HPDE6-E6E7 (cell line): ENCODE measurements at regions not wholly inside any gene's neighbourhood (a gene's known extent, or its start where the extent isn't known, plus 50 kb on each side); places are given as distances from the start of the nearest gene placed in this dataset.
"Not testable (repeated sequence)": the region's sequence is repeated elsewhere in the genome, so short reads cannot be mapped to it uniquely, and the experiment has no call there.

Experiments used
- DNase-seq: peaks from one replicate; pipeline ENCODE4 v3.0.0; 2011; ENCODE audit warnings: missing footprints; ENCODE audit errors: extremely low spot score

- DNase-seq, result peak; percentile 45
Measured at GRCh38 chr14:58887931-58888330, 250.2 kb downstream of the DACT1 start.

- DNase-seq, result peak; percentile 32
Measured at GRCh38 chr14:58898655-58899316, 261.0 kb downstream of the DACT1 start.

- DNase-seq, result no peak
Measured at GRCh38 chr14:58899317-58899713, 261.6 kb downstream of the DACT1 start.

DNA sequence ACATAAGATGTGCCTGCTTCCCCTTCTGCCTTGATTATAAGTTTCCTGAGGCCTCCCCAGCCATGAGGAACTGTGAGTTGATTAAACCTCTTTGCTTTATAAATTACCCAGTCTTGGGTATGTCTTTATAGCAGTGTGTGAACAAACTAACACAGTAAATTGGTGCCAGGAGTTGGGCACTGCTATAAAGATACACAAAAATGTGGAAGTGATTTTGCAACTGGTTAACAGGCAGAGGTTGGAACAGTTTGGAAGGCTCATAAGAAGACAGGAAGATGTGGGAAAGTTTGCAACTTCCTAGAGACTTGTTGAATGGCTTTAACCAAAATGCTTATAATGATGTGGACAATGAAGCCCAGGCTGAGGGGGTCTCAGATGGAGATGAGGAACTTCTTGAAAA is 264.1 kb downstream of the DACT1 start:
- no peak for DNase-seq

DNA sequence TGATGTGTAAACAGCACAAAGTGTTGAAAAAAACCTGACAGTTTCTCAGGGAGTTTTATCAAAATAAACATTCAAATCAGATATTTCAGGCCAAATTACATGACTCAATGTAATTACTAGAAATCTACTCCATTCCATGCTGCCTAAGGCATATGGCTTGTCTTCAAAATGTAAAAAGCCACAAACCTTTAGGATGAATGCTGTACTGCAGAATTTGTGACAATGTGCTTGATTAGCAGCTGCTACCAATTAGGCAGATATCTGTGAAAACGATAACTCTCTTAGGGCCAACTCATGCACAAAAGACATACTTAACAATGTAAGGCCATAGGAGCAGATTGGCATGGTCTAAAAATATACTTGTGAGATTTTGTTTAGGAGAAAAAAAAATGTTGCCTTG is 267.0 kb downstream of the DACT1 start:
- no peak for DNase-seq

GRCh38 chr14:58907803-58908202 is 270.0 kb downstream of the DACT1 start:
- DNase-seq, result no peak

- no peak for DNase-seq
Measured at GRCh38 chr14:58912287-58912686, 274.5 kb downstream of the DACT1 start.

GRCh38 chr14:58912799-58913432 is 275.2 kb downstream of the DACT1 start:
- no peak for DNase-seq

- no peak for DNase-seq
Measured at GRCh38 chr14:58914279-58914855, 274.1 kb upstream of the DAAM1 start.

DNA sequence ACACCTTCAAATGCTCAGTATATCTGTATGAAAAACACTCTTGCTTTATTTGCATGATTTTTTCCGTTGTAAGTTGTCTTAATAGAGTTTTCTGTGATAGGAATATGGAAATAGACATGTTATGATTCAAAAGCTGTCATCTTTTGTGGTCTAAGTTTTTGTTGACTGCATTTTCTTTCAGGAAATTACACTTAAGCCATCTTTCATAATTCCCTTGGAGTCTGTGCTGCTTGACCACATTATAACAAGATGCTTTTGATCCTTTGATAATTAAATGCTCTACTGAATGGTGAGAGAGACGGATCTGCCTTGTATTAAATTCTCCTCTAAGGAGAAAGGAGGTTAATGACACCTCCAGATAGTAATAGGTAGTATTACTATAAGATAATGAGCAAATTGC is 272.8 kb upstream of the DAAM1 start:
- DNase-seq, result no peak

DNA sequence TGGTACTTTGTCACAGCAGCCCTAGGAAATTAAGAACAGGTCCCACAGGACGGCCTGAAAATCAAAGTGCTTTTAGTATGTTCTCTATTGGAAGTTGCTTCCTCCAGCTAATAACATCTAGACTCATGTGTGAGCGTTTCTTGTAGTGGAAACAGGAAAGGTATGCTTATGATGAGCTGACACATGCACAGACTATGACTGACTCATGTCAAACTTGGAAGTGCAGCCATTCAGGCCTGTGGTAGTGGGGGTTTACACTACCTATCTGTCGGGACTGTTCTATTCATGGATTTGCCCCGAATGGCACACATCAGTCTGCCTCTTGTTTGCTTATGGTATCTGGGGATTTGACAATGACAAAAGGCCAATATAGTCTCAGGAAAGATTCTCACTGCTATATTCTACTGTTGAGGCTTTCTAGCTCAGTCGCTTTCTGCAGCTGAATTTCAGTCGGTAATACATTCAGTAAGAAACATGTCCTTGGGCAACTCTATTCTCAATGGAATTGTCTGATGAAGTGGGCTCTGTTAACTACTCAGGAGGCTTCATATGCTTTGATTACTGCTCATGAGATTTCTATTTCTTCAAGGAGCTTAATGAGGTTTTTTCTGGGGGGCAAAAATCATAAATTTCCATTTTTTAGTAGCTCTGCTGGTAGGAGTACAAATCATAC is 270.3 kb upstream of the DAAM1 start:
- DNase-seq, result peak; percentile 76

DNA sequence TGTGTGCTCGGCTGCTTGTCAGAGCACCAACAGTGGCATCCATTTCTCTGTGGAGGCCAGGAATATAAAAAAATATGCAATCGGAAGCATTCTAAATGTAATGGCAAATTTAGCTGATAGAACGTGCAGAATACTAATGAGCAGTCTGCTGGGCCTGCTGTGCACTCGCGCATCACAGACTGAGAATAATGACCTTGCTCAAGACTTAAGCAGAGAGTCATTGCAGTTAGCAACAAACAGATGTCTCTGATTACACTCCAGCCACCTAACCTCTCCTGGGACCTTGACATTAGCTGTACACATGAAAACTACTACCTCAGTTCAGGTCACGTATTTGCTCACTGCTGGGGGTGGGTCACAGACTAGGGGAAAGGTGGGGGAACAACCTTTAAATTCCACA is 269.2 kb upstream of the DAAM1 start:
- DNase-seq, result no peak

- no peak for DNase-seq
Measured at GRCh38 chr14:58920230-58920629, 268.2 kb upstream of the DAAM1 start.

- DNase-seq, result not testable (repeated sequence)
Measured at GRCh38 chr14:58922201-58922940, 266.1 kb upstream of the DAAM1 start.

- no peak for DNase-seq
Measured at GRCh38 chr14:58923751-58924405, 264.6 kb upstream of the DAAM1 start.

DNA sequence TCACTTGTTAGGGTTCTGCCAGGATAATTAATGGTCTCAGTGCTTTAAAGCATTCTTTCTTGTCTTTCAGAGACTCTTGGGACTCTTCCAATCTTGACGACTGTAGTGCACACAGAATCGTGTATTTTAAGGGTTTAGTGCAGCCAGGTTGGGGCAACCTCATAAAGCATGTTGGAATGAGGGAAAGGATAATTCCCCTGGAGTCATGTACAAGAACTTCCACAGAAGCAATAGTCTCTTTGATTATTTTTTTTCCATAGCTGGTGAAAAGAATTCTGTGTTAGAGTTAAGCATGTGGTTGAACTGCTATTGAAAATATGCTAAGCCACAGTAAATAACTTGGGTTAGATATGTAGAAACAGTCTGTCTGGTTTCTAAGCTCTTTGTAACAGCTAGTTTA is 246.8 kb upstream of the DAAM1 start:
- no peak for DNase-seq

- no peak for DNase-seq
Measured at GRCh38 chr14:58942516-58942915, 246.0 kb upstream of the DAAM1 start.

DNA sequence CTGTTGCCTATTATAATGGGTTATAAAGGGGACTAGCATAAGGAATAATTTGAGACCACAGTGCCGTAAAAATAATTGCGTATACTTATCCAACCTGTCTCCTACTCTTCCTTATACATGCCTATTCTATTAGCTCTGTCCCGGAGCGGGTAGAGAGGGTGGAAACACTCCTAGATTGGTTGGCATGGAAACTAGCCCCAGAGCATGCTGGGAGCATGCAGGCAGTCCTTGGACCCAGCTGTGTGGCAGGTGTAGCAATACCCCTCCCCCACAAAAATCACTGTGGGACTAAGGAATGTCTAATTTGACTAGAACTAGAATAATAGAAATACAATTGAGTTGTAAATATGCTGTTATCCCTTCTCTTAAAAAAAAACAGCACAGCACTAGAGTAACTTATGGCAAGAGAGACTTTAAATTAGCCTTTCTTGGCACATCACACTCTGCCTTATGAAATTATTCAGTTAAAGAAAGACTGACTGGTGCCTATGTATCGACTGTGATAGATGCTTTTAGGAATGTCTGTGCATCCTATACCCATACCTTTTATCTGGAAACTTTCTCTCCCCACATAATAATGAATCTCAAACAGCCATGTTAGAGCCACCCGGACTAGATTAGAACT is 244.0 kb upstream of the DAAM1 start:
- DNase-seq, result no peak

- DNase-seq, result no peak
Measured at GRCh38 chr14:58944968-58945356, 243.5 kb upstream of the DAAM1 start.

DNA sequence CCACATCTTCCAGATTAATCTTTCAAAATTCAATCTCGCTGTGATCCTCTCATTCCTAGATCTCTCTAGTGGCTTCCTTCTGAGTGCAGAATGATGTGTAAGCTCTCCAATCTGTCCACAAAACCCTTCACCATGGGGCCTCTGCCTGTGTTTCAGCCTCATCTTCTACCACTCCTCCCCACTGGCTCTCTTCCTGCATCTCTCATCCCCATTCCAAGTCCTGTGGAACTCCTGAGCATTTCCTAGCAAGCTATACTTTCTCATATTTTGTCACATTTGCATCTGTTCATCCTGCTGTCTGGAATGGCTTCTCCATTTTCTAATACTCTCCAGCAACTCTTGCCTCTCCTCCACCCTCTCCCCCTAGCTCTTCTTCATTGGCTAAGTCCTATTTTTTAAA is 242.0 kb upstream of the DAAM1 start:
- DNase-seq, result no peak

DNA sequence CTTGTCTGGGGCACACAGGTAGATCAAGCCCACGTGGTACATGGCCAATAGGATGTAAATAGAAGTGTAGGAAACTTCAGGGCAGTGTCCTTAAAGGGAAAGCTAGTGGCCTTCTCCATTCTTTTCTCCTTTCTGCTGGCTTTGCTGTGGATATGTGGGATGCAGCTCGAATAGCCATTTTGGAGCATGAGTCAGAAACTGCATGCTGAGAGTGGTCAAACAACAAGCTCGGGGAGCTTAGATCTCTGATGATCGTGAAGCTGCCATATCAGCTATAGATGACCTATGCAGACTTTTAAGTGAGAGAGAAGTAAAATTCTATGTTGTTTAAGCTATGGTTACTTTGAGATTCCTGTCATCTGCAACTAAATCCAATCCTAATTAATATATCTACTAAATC is 241.3 kb upstream of the DAAM1 start:
- DNase-seq, result no peak
